ENCODE measurements at regions not wholly inside any gene's neighbourhood (a gene's known extent, or its start where the extent isn't known, plus 50 kb on each side); places are given as distances from the start of the nearest gene placed in this dataset.

GRCh38 chr13:26923824-26924605 is 163.4 kb upstream of the GPR12 start:
- Histone ChIP-seq H3K4me1 (ENCODE audit: control insufficient read depth, insufficient read depth, low read length) (no peaks in the 10 kb centered on the region), H3K36me3 (ENCODE audit: control insufficient read depth, insufficient read depth, low read length) (no peaks in the 10 kb centered on the region), H3K4me3 (ENCODE audit: low read depth, low read length) (no peak overlapping the region), H3K27me3 (ENCODE audit: control insufficient read depth, insufficient read depth, low read length) (no peaks in the 10 kb centered on the region), H3K9me3 (ENCODE audit: control insufficient read depth, insufficient read depth, low read length) (no peaks in the 10 kb centered on the region), H3K27ac (ENCODE audit: low read depth, low read length) (no peak overlapping the region)
- 47% methylated on average over 6 of the region's 7 CpGs for WGBS (ENCODE audit: insufficient coverage)
- peak in 2 of 6 donors; percentile 62 to 63 for DNase-seq (ENCODE audit: low read depth in 4 of 6, low spot score in 6 of 6)

GRCh38 chr13:26921918-26922317 is 161.3 kb upstream of the GPR12 start:
- no peaks in the 10 kb centered on the region for H3K36me3 ChIP-seq (ENCODE audit: control insufficient read depth, insufficient read depth, low read length)
- H3K27ac ChIP-seq (ENCODE audit: low read depth, low read length) = no peak overlapping the region
- WGBS (ENCODE audit: insufficient coverage) = 58% methylated on average over 3 of the region's 7 CpGs
- H3K27me3 ChIP-seq (ENCODE audit: control insufficient read depth, insufficient read depth, low read length) = no peaks in the 10 kb centered on the region
- no peak overlapping the region for H3K4me3 ChIP-seq (ENCODE audit: low read depth, low read length)
- H3K4me1 ChIP-seq (ENCODE audit: control insufficient read depth, insufficient read depth, low read length) = no peaks in the 10 kb centered on the region
- H3K9me3 ChIP-seq (ENCODE audit: control insufficient read depth, insufficient read depth, low read length) = no peaks in the 10 kb centered on the region
- DNase-seq (ENCODE audit: low read depth in 4 of 6, low spot score in 6 of 6) = no peak

GRCh38 chr13:26920614-26921355 is 160.2 kb upstream of the GPR12 start:
- H3K27me3 ChIP-seq (ENCODE audit: control insufficient read depth, insufficient read depth, low read length) = no peaks in the 10 kb centered on the region
- 88% methylated on average over 10 of the region's 14 CpGs for WGBS (ENCODE audit: insufficient coverage)
- no peak for DNase-seq (ENCODE audit: low read depth in 4 of 6, low spot score in 6 of 6)
- no peaks in the 10 kb centered on the region for H3K36me3 ChIP-seq (ENCODE audit: control insufficient read depth, insufficient read depth, low read length)
- H3K27ac ChIP-seq (ENCODE audit: low read depth, low read length) = no peak overlapping the region
- H3K9me3 ChIP-seq (ENCODE audit: control insufficient read depth, insufficient read depth, low read length) = no peaks in the 10 kb centered on the region
- no peak overlapping the region for H3K4me3 ChIP-seq (ENCODE audit: low read depth, low read length)
- H3K4me1 ChIP-seq (ENCODE audit: control insufficient read depth, insufficient read depth, low read length) = no peaks in the 10 kb centered on the region

- Histone ChIP-seq H3K27me3 (ENCODE audit: control insufficient read depth, insufficient read depth, low read length) (no peaks in the 10 kb centered on the region), H3K36me3 (ENCODE audit: control insufficient read depth, insufficient read depth, low read length) (no peaks in the 10 kb centered on the region), H3K27ac (ENCODE audit: low read depth, low read length) (no peak overlapping the region), H3K4me3 (ENCODE audit: low read depth, low read length) (no peak overlapping the region), H3K9me3 (ENCODE audit: control insufficient read depth, insufficient read depth, low read length) (no peaks in the 10 kb centered on the region), H3K4me1 (ENCODE audit: control insufficient read depth, insufficient read depth, low read length) (no peaks in the 10 kb centered on the region)
- DNase-seq (ENCODE audit: low read depth in 4 of 6, low spot score in 6 of 6) = no peak
- WGBS (ENCODE audit: insufficient coverage) = 52% methylated on average over 2 of the region's 2 CpGs
Observed at GRCh38 chr13:26919732-26920131, 159.1 kb upstream of the GPR12 start.

- no peaks in the 10 kb centered on the region for H3K9me3 ChIP-seq (ENCODE audit: control insufficient read depth, insufficient read depth, low read length)
- H3K4me1 ChIP-seq (ENCODE audit: control insufficient read depth, insufficient read depth, low read length) = no peaks in the 10 kb centered on the region
- 80% methylated on average over 7 of the region's 7 CpGs for WGBS (ENCODE audit: insufficient coverage)
- no peaks in the 10 kb centered on the region for H3K36me3 ChIP-seq (ENCODE audit: control insufficient read depth, insufficient read depth, low read length)
- H3K4me3 ChIP-seq (ENCODE audit: low read depth, low read length) = no peak overlapping the region
- no peak for DNase-seq (ENCODE audit: low read depth in 4 of 6, low spot score in 6 of 6)
- H3K27me3 ChIP-seq (ENCODE audit: control insufficient read depth, insufficient read depth, low read length) = no peaks in the 10 kb centered on the region
- no peak overlapping the region for H3K27ac ChIP-seq (ENCODE audit: low read depth, low read length)
Observed at GRCh38 chr13:26919311-26919710, 158.7 kb upstream of the GPR12 start.

- Histone ChIP-seq H3K27ac (ENCODE audit: low read depth, low read length) (no peak overlapping the region), H3K4me3 (ENCODE audit: low read depth, low read length) (no peak overlapping the region), H3K27me3 (ENCODE audit: control insufficient read depth, insufficient read depth, low read length) (no peaks in the 10 kb centered on the region), H3K9me3 (ENCODE audit: control insufficient read depth, insufficient read depth, low read length) (no peaks in the 10 kb centered on the region), H3K36me3 (ENCODE audit: control insufficient read depth, insufficient read depth, low read length) (no peaks in the 10 kb centered on the region), H3K4me1 (ENCODE audit: control insufficient read depth, insufficient read depth, low read length) (peaks cover 4% of the 10 kb centered on the region)
- 64% methylated on average over 5 of the region's 7 CpGs for WGBS (ENCODE audit: insufficient coverage)
- peak in 1 of 6 donors; percentile 77 for DNase-seq (ENCODE audit: low read depth in 4 of 6, low spot score in 6 of 6)
Observed at GRCh38 chr13:26914624-26915023, 154.0 kb upstream of the GPR12 start.

GRCh38 chr13:26914148-26914547 is 153.6 kb upstream of the GPR12 start:
- Histone ChIP-seq H3K36me3 (ENCODE audit: control insufficient read depth, insufficient read depth, low read length) (no peaks in the 10 kb centered on the region), H3K27me3 (ENCODE audit: control insufficient read depth, insufficient read depth, low read length) (no peaks in the 10 kb centered on the region), H3K9me3 (ENCODE audit: control insufficient read depth, insufficient read depth, low read length) (no peaks in the 10 kb centered on the region), H3K4me3 (ENCODE audit: low read depth, low read length) (no peak overlapping the region), H3K4me1 (ENCODE audit: control insufficient read depth, insufficient read depth, low read length) (peaks cover 4% of the 10 kb centered on the region), H3K27ac (ENCODE audit: low read depth, low read length) (no peak overlapping the region)
- DNase-seq (ENCODE audit: low read depth in 4 of 6, low spot score in 6 of 6) = no peak
- WGBS (ENCODE audit: insufficient coverage) = no CpG with 5 or more reads among the region's 3 CpGs

- no peak overlapping the region for H3K27ac ChIP-seq (ENCODE audit: low read depth, low read length)
- WGBS (ENCODE audit: insufficient coverage) = 70% methylated on average over 13 of the region's 13 CpGs
- H3K4me1 ChIP-seq (ENCODE audit: control insufficient read depth, insufficient read depth, low read length) = peaks cover 4% of the 10 kb centered on the region
Observed at GRCh38 chr13:26910754-26911465, 150.3 kb upstream of the GPR12 start.

GRCh38 chr13:26909477-26909876 is 148.9 kb upstream of the GPR12 start:
- WGBS (ENCODE audit: insufficient coverage) = no CpG with 5 or more reads among the region's 6 CpGs
- no peak overlapping the region for H3K4me3 ChIP-seq (ENCODE audit: low read depth, low read length)
- no peak overlapping the region for H3K27ac ChIP-seq (ENCODE audit: low read depth, low read length)
- no peaks in the 10 kb centered on the region for H3K27me3 ChIP-seq (ENCODE audit: control insufficient read depth, insufficient read depth, low read length)
- H3K36me3 ChIP-seq (ENCODE audit: control insufficient read depth, insufficient read depth, low read length) = no peaks in the 10 kb centered on the region
- DNase-seq (ENCODE audit: low read depth in 4 of 6, low spot score in 6 of 6) = peak in 1 of 6 donors; percentile 40
- H3K9me3 ChIP-seq (ENCODE audit: control insufficient read depth, insufficient read depth, low read length) = no peaks in the 10 kb centered on the region
- H3K4me1 ChIP-seq (ENCODE audit: control insufficient read depth, insufficient read depth, low read length) = peaks cover 4% of the 10 kb centered on the region

More at GRCh38 chr13:26910754-26911465, 150.3 kb upstream of the GPR12 start:
- H3K27me3 ChIP-seq (ENCODE audit: control insufficient read depth, insufficient read depth, low read length) = no peaks in the 10 kb centered on the region
- H3K36me3 ChIP-seq (ENCODE audit: control insufficient read depth, insufficient read depth, low read length) = no peaks in the 10 kb centered on the region
- no peak overlapping the region for H3K4me3 ChIP-seq (ENCODE audit: low read depth, low read length)
- peak in 1 of 6 donors; percentile 59 for DNase-seq (ENCODE audit: low read depth in 4 of 6, low spot score in 6 of 6)
- H3K9me3 ChIP-seq (ENCODE audit: control insufficient read depth, insufficient read depth, low read length) = no peaks in the 10 kb centered on the region

All from spinal cord (tissue), 9 donors.